Vagina (tissue), 2 donors: ENCODE measurements at regions not wholly inside any gene's neighbourhood (a gene's known extent, or its start where the extent isn't known, plus 50 kb on each side); places are given as distances from the start of the nearest gene placed in this dataset.

ENCODE experiments used
- CTCF ChIP-seq, 3 experiments: fragments of 450-650 bp in 2 of 3; fragments of 200-600 bp in 1 of 3; sonication (generic) in 1 of 3; IDR thresholded peaks; one replicate each; pipeline ENCODE4 v1.5.1; 2017 to 2019; ENCODE audit warnings: antibody characterized with exemption in 3 of 3, mild to moderate bottlenecking in 2 of 3, moderate library complexity in 2 of 3
- POLR2A ChIP-seq, 2 donors: fragments of 450-650 bp; IDR thresholded peaks; one replicate each; pipeline ENCODE4 v1.6.1; 2017; ENCODE audit warnings: antibody characterized with exemption in 2 of 2, mild to moderate bottlenecking in 2 of 2, moderate library complexity in 2 of 2

GRCh38 chr2:236317938-236318396 lies 53.8 kb upstream of the ASB18 start:
- TF ChIP-seq CTCF (IDR thresholded peaks at IDR 0.05) (no peak), POLR2A (IDR thresholded peaks at IDR 0.05) (no peak)
